Naive thymus-derived CD8-positive, alpha-beta T cell (primary cell): ENCODE measurements at regions not wholly inside any gene's neighbourhood (a gene's known extent, or its start where the extent isn't known, plus 50 kb on each side); places are given as distances from the start of the nearest gene placed in this dataset.
"Not testable (repeated sequence)": the region's sequence is repeated elsewhere in the genome, so short reads cannot be mapped to it uniquely, and the experiment has no call there.

Source experiments
- ATAC-seq, 2 donors: fragments of 150-1000 bp; cut with Tn5 transposase in 1 of 2; sonication (Bioruptor Pico), chemical (Tn5 transposase) in 1 of 2; 1 replicate in 1 of 2; 2 replicates in 1 of 2; pipeline ENCODE4 v1.10.0; 2021; ENCODE audit warnings: mild to moderate bottlenecking in 2 of 2, moderate library complexity in 2 of 2
- POLR2A ChIA-PET: fragments of 350-600 bp; sonication (Branson Sonifier 250); formaldehyde crosslinking; loops from one replicate; lab custom pipeline; 2021; ENCODE audit warnings: antibody characterized with exemption; lab: Charles Lee
- DNase-seq, 10 donors: peaks; one replicate each; pipeline versions ENCODE4 v3.0.0 to v3.0.0-alpha.2; 2020 to 2022
- H3K27ac Mint-ChIP-seq, 10 donors: one replicate each; pipeline ENCODE4 v1.8.0; 2020 to 2022; ENCODE audit warnings: mild to moderate bottlenecking in 10 of 10, mixed read lengths in 10 of 10, moderate library complexity in 4 of 10, inconsistent platforms in 1 of 10
- H3K27me3 Mint-ChIP-seq, 5 donors: one replicate each; pipeline ENCODE4 v1.8.0; 2021 to 2022; ENCODE audit warnings: mixed read lengths in 5 of 5
- H3K36me3 Mint-ChIP-seq, 3 donors: one replicate each; pipeline ENCODE4 v1.8.0; 2020 to 2022; ENCODE audit warnings: mixed read lengths in 3 of 3, mild to moderate bottlenecking in 2 of 3, inconsistent platforms in 1 of 3
- H3K4me1 Mint-ChIP-seq, 4 donors: one replicate each; pipeline ENCODE4 v1.8.0; 2021 to 2022; ENCODE audit warnings: mixed read lengths in 4 of 4
- H3K4me3 Mint-ChIP-seq, 10 donors: one replicate each; pipeline ENCODE4 v1.8.0; 2020 to 2022; ENCODE audit warnings: mild to moderate bottlenecking in 10 of 10, mixed read lengths in 10 of 10, moderate library complexity in 6 of 10, inconsistent platforms in 1 of 10
- H3K9me3 Mint-ChIP-seq, 9 donors: one replicate each; pipeline ENCODE4 v1.8.0; 2020 to 2022; ENCODE audit warnings: mixed read lengths in 9 of 9, mild to moderate bottlenecking in 3 of 9, inconsistent platforms in 1 of 9, moderate library complexity in 1 of 9

- DNase-seq (no peak), ATAC-seq (no peak)
- H3K9me3 Mint-ChIP-seq: no peaks in the 10 kb centered on the region
- H3K36me3 Mint-ChIP-seq: no peaks in the 10 kb centered on the region
- H3K4me1 Mint-ChIP-seq: peaks cover 0 to 11% (median 8%) of the 10 kb centered on the region in 4 donors
- POLR2A ChIA-PET: no interaction called here
- H3K27ac Mint-ChIP-seq: no peak overlapping the region
- H3K27me3 Mint-ChIP-seq: peaks cover 0 to 7% (median 0%) of the 10 kb centered on the region in 5 donors
- H3K4me3 Mint-ChIP-seq: no peak overlapping the region
These were observed 148.8 kb upstream of the NRP1 start for GRCh38 chr10:33483124-33483815.

- no peak overlapping the region for H3K4me3 Mint-ChIP-seq
- POLR2A ChIA-PET: no interaction called here
- H3K27me3 Mint-ChIP-seq: peaks cover 0 to 7% (median 0%) of the 10 kb centered on the region in 5 donors
- peaks cover 0 to 11% (median 8%) of the 10 kb centered on the region in 4 donors for H3K4me1 Mint-ChIP-seq
- H3K27ac Mint-ChIP-seq: no peak overlapping the region
- H3K36me3 Mint-ChIP-seq: no peaks in the 10 kb centered on the region
- ATAC-seq: no peak
- no peaks in the 10 kb centered on the region for H3K9me3 Mint-ChIP-seq
- no peak for DNase-seq
These were observed 148.0 kb upstream of the NRP1 start for GRCh38 chr10:33482486-33482885.

DNA sequence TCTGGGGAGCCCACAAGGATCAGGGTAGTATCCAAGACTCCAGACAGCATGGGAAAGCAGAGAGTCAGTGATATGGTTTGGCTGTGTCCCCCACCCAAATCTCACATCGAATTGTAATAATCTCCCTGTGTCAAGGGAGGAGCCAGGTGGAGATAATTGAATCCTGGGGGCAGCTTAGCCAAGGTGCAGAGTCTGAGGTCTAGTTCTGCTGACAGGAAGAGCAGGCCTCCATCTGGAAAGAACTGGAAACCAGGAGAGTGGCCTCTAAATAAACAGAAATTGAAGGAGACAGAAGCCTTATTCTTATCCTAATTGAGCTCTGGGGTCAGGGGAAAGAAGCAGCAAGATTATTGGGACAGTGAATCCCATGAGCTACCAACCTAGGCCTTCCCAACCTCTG lies 146.7 kb upstream of the NRP1 start:
- Mint-ChIP-seq H3K4me1 (peaks cover 0 to 2% (median 0%) of the 10 kb centered on the region in 4 donors), H3K36me3 (no peaks in the 10 kb centered on the region)
- POLR2A ChIA-PET: no interaction called here

GRCh38 chr10:33480417-33480816 lies 145.9 kb upstream of the NRP1 start:
- H3K27ac Mint-ChIP-seq, DNase-seq, H3K9me3 Mint-ChIP-seq, POLR2A ChIA-PET, ATAC-seq, H3K4me3 Mint-ChIP-seq, H3K27me3 Mint-ChIP-seq, H3K36me3 Mint-ChIP-seq, H3K4me1 Mint-ChIP-seq: not testable (repeated sequence)

More for the DNA sequence above, 146.7 kb upstream of the NRP1 start:
- Mint-ChIP-seq H3K9me3 (no peaks in the 10 kb centered on the region), H3K27me3 (peaks cover 0 to 9% (median 0%) of the 10 kb centered on the region in 5 donors), H3K27ac (peak overlapping the region in 1 of 10 donors; percentile 68), H3K4me3 (no peak overlapping the region)
- DNase-seq (no peak), ATAC-seq (no peak)

- H3K4me3 Mint-ChIP-seq: no peak overlapping the region
- peaks cover 0 to 9% (median 3%) of the 10 kb centered on the region in 5 donors for H3K27me3 Mint-ChIP-seq
- POLR2A ChIA-PET: no interaction called here
- no peak overlapping the region for H3K27ac Mint-ChIP-seq
- H3K4me1 Mint-ChIP-seq: no peaks in the 10 kb centered on the region
- no peaks in the 10 kb centered on the region for H3K9me3 Mint-ChIP-seq
- H3K36me3 Mint-ChIP-seq: no peaks in the 10 kb centered on the region
- no peak for DNase-seq
- ATAC-seq: no peak
These were observed 144.2 kb upstream of the NRP1 start for GRCh38 chr10:33478675-33479125.

DNA sequence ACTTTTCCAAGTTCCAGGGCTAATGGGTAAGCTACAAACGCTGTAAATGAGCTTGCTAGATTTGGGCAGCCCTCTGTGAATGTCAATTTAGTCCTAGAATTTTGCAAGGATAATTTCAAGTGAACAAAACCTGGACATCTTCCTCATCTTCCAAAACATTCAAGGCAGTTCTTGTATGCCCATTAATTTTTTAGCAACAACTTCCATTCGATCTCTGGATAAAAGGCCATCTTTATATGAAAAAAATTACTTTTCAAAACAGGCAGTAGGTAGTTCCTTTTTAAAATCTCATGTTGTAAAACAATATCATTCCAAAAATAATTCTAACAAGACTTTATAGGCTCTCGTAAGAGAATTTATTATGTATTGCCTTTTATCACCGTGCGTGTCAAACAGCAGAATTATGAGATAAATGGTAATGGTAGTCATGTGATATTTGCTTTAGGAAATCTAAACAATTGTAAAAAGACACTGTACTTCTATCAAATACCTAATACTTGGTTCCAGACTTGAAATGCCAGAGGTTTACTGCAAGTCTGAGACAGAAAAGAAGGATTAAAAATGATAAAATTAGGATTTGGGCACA lies 143.7 kb upstream of the NRP1 start:
- Mint-ChIP-seq H3K27me3 (peaks cover 0 to 9% (median 3%) of the 10 kb centered on the region in 5 donors), H3K27ac (no peak overlapping the region), H3K36me3 (no peaks in the 10 kb centered on the region), H3K9me3 (no peaks in the 10 kb centered on the region), H3K4me1 (no peaks in the 10 kb centered on the region), H3K4me3 (no peak overlapping the region)
- DNase-seq: no peak
- no peak for ATAC-seq
- POLR2A ChIA-PET: no interaction called here

DNA sequence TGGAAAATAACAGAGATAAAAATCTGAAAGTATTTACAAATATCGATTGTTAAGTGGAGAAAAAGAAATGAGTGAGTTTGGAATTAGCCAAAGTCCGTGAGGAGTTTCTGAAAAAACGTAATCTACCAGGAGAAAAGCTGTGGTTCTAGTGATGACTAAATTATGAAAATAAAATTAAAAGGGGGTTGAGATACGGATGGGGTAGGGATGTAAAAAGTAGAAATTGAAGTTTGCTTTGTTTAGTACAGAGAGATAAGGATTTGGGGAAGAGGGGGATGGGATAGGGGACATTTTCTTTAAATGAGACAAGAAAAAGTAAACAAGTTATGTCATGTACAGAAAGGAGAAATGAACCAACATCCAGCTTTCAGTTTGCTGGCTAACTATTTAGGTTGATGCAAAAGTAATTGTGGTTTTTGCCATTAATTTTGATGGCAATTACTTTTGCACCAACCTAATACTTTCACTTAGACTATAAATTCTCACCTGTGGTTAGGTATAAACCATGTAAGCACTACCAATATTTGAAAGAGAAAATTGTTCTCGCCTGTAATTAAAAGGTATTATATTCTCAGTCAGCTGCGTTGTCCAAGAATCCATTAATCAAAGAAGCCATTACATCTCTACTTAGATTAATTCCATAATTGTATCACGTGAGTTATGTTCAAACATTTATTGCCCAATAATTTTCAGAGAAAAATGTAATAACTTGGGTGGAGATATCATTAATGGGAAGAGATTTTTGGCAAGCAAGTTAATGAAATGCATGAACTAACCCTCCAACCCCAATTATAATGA lies 143.0 kb upstream of the NRP1 start:
- no peak for ATAC-seq
- POLR2A ChIA-PET: no interaction called here
- peaks cover 0 to 9% (median 3%) of the 10 kb centered on the region in 5 donors for H3K27me3 Mint-ChIP-seq

DNA sequence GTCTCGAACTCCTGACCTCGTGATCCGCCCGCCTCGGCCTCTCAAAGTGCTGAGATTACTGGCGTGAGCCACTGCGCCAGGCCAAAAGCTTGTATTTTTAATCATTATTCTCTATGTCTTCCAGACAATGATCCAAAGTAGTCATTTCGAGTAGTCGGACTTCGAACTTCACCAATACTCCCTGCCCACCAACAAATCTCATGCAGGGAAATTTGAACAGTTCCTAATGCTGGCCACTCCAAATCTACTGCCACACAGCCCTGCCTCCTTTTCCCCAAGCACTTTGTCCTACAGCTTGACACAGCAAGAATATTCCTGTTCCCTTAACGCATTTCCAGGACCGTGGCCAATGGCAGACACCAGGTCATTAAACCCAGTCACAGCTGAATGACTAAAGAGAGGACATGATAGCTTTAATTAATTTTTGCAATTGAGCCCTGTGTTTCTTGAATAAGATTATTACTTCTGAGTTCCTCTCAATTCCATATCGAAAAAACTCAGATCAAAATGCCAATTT lies 142.3 kb upstream of the NRP1 start:
- Mint-ChIP-seq H3K36me3 (no peaks in the 10 kb centered on the region), H3K4me3 (no peak overlapping the region), H3K4me1 (no peaks in the 10 kb centered on the region), H3K27ac (no peak overlapping the region), H3K27me3 (peaks cover 0 to 9% (median 4%) of the 10 kb centered on the region in 5 donors), H3K9me3 (peaks cover 0 to 8% (median 0%) of the 10 kb centered on the region in 9 donors)
- ATAC-seq (no peak), DNase-seq (no peak)
- POLR2A ChIA-PET: no interaction called here

More for the DNA sequence above, 143.0 kb upstream of the NRP1 start:
- H3K4me3 Mint-ChIP-seq: no peak overlapping the region
- no peaks in the 10 kb centered on the region for H3K4me1 Mint-ChIP-seq
- no peak overlapping the region for H3K27ac Mint-ChIP-seq
- DNase-seq: no peak
- H3K36me3 Mint-ChIP-seq: no peaks in the 10 kb centered on the region
- H3K9me3 Mint-ChIP-seq: peaks cover 0 to 7% (median 0%) of the 10 kb centered on the region in 9 donors

- peaks cover 0 to 8% (median 0%) of the 10 kb centered on the region in 9 donors for H3K9me3 Mint-ChIP-seq
- ATAC-seq (no peak), DNase-seq (no peak)
- H3K27me3 Mint-ChIP-seq: peaks cover 4 to 9% (median 5%) of the 10 kb centered on the region in 5 donors
- no peaks in the 10 kb centered on the region for H3K36me3 Mint-ChIP-seq
- POLR2A ChIA-PET: no interaction called here
- no peak overlapping the region for H3K4me3 Mint-ChIP-seq
- no peaks in the 10 kb centered on the region for H3K4me1 Mint-ChIP-seq
- H3K27ac Mint-ChIP-seq: no peak overlapping the region
These were observed 139.2 kb upstream of the NRP1 start for GRCh38 chr10:33473688-33474087.

- POLR2A ChIA-PET, DNase-seq, H3K27ac Mint-ChIP-seq, ATAC-seq, H3K4me3 Mint-ChIP-seq, H3K4me1 Mint-ChIP-seq, H3K9me3 Mint-ChIP-seq, H3K27me3 Mint-ChIP-seq, H3K36me3 Mint-ChIP-seq: not testable (repeated sequence)
These were observed 133.5 kb upstream of the NRP1 start for GRCh38 chr10:33468006-33468405.

- no peaks in the 10 kb centered on the region for H3K4me1 Mint-ChIP-seq
- ATAC-seq: no peak
- H3K27me3 Mint-ChIP-seq: peaks cover 0 to 10% (median 4%) of the 10 kb centered on the region in 5 donors
- H3K27ac Mint-ChIP-seq: no peak overlapping the region
- H3K36me3 Mint-ChIP-seq: no peaks in the 10 kb centered on the region
- H3K4me3 Mint-ChIP-seq: no peak overlapping the region
- POLR2A ChIA-PET: no interaction called here
- no peak for DNase-seq
- H3K9me3 Mint-ChIP-seq: no peaks in the 10 kb centered on the region
These were observed 131.3 kb upstream of the NRP1 start for GRCh38 chr10:33465747-33466146.

GRCh38 chr10:33463011-33463410 lies 128.5 kb upstream of the NRP1 start:
- Mint-ChIP-seq H3K27me3 (peaks cover 0 to 8% (median 0%) of the 10 kb centered on the region in 5 donors), H3K4me1 (no peaks in the 10 kb centered on the region), H3K36me3 (no peaks in the 10 kb centered on the region), H3K4me3 (no peak overlapping the region), H3K9me3 (no peaks in the 10 kb centered on the region), H3K27ac (no peak overlapping the region)
- ATAC-seq: no peak
- DNase-seq: no peak
- POLR2A ChIA-PET: no interaction called here

DNA sequence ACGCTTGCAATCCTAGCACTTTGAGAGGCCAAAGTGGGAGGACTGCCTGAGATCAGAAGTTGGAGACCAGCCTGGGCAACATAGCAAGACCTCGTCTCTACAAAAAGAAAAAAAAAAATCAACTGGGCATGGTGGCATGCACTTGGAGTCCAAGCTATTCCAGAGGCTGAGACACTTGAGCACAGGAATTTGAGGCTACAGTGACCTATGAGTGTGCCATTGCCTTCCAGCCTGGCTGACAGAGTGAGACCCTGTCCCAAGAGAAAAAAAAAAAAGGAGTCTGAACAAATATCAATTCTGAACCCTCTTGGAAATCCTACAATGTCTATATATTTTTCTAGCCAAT lies 126.8 kb upstream of the NRP1 start:
- H3K27ac Mint-ChIP-seq: no peak overlapping the region
- H3K27me3 Mint-ChIP-seq: peaks cover 0 to 5% (median 0%) of the 10 kb centered on the region in 5 donors
- POLR2A ChIA-PET: no interaction called here
- DNase-seq (no peak), ATAC-seq (no peak)
- H3K36me3 Mint-ChIP-seq: no peaks in the 10 kb centered on the region
- no peaks in the 10 kb centered on the region for H3K9me3 Mint-ChIP-seq
- no peak overlapping the region for H3K4me3 Mint-ChIP-seq
- H3K4me1 Mint-ChIP-seq: no peaks in the 10 kb centered on the region
